ENCODE measurements at regions not wholly inside any gene's neighbourhood (a gene's known extent, or its start where the extent isn't known, plus 50 kb on each side); places are given as distances from the start of the nearest gene placed in this dataset.

GRCh38 chr11:131307506-131307905, 62.9 kb upstream of the NTM start:
- DNase-seq: no peak

GRCh38 chr11:131309776-131310175, 60.6 kb upstream of the NTM start:
- DNase-seq: no peak

GRCh38 chr11:131311776-131312514, 58.5 kb upstream of the NTM start:
- DNase-seq: peak; percentile 25
